GM21423 (cell line): ENCODE measurements at regions not wholly inside any gene's neighbourhood (a gene's known extent, or its start where the extent isn't known, plus 50 kb on each side); places are given as distances from the start of the nearest gene placed in this dataset.

Experiments
- ATAC-seq: cut with Tn5 transposase; IDR thresholded peaks from one replicate; pipeline ENCODE4 v1.9.1; 2021; ENCODE audit warnings: mild to moderate bottlenecking, moderate library complexity; ENCODE audit not compliant: unreplicated experiment

GRCh38 chr20:57013217-57013616 lies 253.2 kb downstream of the BMP7 start:
- ATAC-seq, result no peak

- no peak for ATAC-seq
Observed at GRCh38 chr20:57013741-57014140, 252.7 kb downstream of the BMP7 start.

GRCh38 chr20:57020364-57020763 lies 246.1 kb downstream of the BMP7 start:
- no peak for ATAC-seq

- no peak for ATAC-seq
Observed at GRCh38 chr20:57022306-57022705, 244.1 kb downstream of the BMP7 start.

- ATAC-seq, result no peak
Observed at GRCh38 chr20:57023007-57023406, 243.4 kb downstream of the BMP7 start.

- no peak for ATAC-seq
Observed at GRCh38 chr20:57023997-57024396, 242.4 kb downstream of the BMP7 start.

- ATAC-seq, result no peak
Observed at GRCh38 chr20:57024849-57025248, 241.6 kb downstream of the BMP7 start.

- ATAC-seq, result no peak
Observed at GRCh38 chr20:57025261-57025660, 241.2 kb downstream of the BMP7 start.

- no peak for ATAC-seq
Observed at GRCh38 chr20:57025666-57026224, 240.7 kb downstream of the BMP7 start.

GRCh38 chr20:57027777-57028176 lies 238.7 kb downstream of the BMP7 start:
- no peak for ATAC-seq

- no peak for ATAC-seq
Observed at GRCh38 chr20:57030611-57031600, 235.5 kb downstream of the BMP7 start.

GRCh38 chr20:57031867-57032355 lies 234.5 kb downstream of the BMP7 start:
- ATAC-seq, result no peak

GRCh38 chr20:57032847-57033246 lies 233.6 kb downstream of the BMP7 start:
- ATAC-seq, result no peak

- no peak for ATAC-seq
Observed at GRCh38 chr20:57034001-57034400, 232.4 kb downstream of the BMP7 start.

GRCh38 chr20:57037689-57038088 lies 228.8 kb downstream of the BMP7 start:
- ATAC-seq, result no peak

- no peak for ATAC-seq
Observed at GRCh38 chr20:57038608-57039440, 227.6 kb downstream of the BMP7 start.

- no peak for ATAC-seq
Observed at GRCh38 chr20:57040466-57040865, 226.0 kb downstream of the BMP7 start.

GRCh38 chr20:57040924-57041323 lies 225.5 kb downstream of the BMP7 start:
- ATAC-seq, result no peak

GRCh38 chr20:57043091-57043490 lies 223.3 kb downstream of the BMP7 start:
- no peak for ATAC-seq

GRCh38 chr20:57043669-57044268 lies 222.7 kb downstream of the BMP7 start:
- no peak for ATAC-seq
